GM12891 (cell line): ENCODE measurements at regions not wholly inside any gene's neighbourhood (a gene's known extent, or its start where the extent isn't known, plus 50 kb on each side); places are given as distances from the start of the nearest gene placed in this dataset.

Experiments
- POLR2A ChIP-seq: IDR thresholded peaks from 2 replicates; pipeline ENCODE4 v1.6.1; 2011; ENCODE audit warnings: low read depth, low read length, control low read depth
- POLR2AphosphoS5 ChIP-seq: IDR thresholded peaks from 2 replicates; pipeline ENCODE4 v1.6.1; 2011; ENCODE audit warnings: low read depth, low read length, control low read depth
- SPI1 ChIP-seq: IDR thresholded peaks from 2 replicates; pipeline ENCODE4 v1.6.1; 2011; ENCODE audit warnings: low read depth, low read length, control low read depth
- TAF1 ChIP-seq: IDR thresholded peaks from 2 replicates; pipeline ENCODE4 v1.6.1; 2011; ENCODE audit warnings: low read depth, low read length, control low read depth

GRCh38 chr1:192867180-192867579 lies 58.3 kb downstream of the RGS2 start:
- no peak for TF ChIP-seq POLR2A
- TF ChIP-seq POLR2AphosphoS5, result no peak
- TF ChIP-seq SPI1, result no peak
- TF ChIP-seq TAF1, result no peak
